H9 (cell line): ENCODE measurements at regions not wholly inside any gene's neighbourhood (a gene's known extent, or its start where the extent isn't known, plus 50 kb on each side); places are given as distances from the start of the nearest gene placed in this dataset.
A peak's percentile ranks its signal among the peaks of the same experiment; 100 is the strongest.

Experiments
- DNase-seq: peaks from one replicate; pipeline ENCODE4 v3.0.0-alpha.2; 2017
- H2AFZ ChIP-seq: one replicate; pipeline ENCODE4 v1.6.1; 2013; ENCODE audit warnings: mild to moderate bottlenecking, low read length, control low read depth, moderate library complexity
- H2AK5ac ChIP-seq: 2 replicates; pipeline ENCODE4 v1.6.1; 2013; ENCODE audit warnings: low read length, control low read depth, mixed read lengths; ENCODE audit not compliant: insufficient read length
- H2BK120ac ChIP-seq: one replicate; pipeline ENCODE4 v1.6.1; 2013; ENCODE audit warnings: low read depth, mild to moderate bottlenecking, low read length, control low read depth, inconsistent platforms; ENCODE audit not compliant: poor library complexity, severe bottlenecking
- H2BK12ac ChIP-seq: 2 replicates; pipeline ENCODE4 v1.6.1; 2013; ENCODE audit warnings: low read length, control low read depth, mixed read lengths, low read depth; ENCODE audit not compliant: insufficient read length
- H2BK15ac ChIP-seq: 2 replicates; pipeline ENCODE4 v1.6.1; 2013; ENCODE audit warnings: low read depth, low read length, control low read depth
- H2BK20ac ChIP-seq: one replicate; pipeline ENCODE4 v1.6.1; 2013; ENCODE audit warnings: low read depth, mild to moderate bottlenecking, low read length, control low read depth, inconsistent platforms; ENCODE audit not compliant: poor library complexity, severe bottlenecking
- H2BK5ac ChIP-seq: 2 replicates; pipeline ENCODE4 v1.6.1; 2013; ENCODE audit warnings: low read length, control low read depth, mixed read lengths; ENCODE audit not compliant: insufficient read length
- H3K14ac ChIP-seq: 2 replicates; pipeline ENCODE4 v1.6.1; 2013; ENCODE audit warnings: low read length, control low read depth; ENCODE audit not compliant: insufficient read depth
- H3K18ac ChIP-seq: 2 replicates; pipeline ENCODE4 v1.6.1; 2013; ENCODE audit warnings: low read depth, mild to moderate bottlenecking, mixed read lengths, low read length, control low read depth; ENCODE audit not compliant: insufficient read length
- H3K23ac ChIP-seq: 2 replicates; pipeline ENCODE4 v1.6.1; 2013; ENCODE audit warnings: low read length, control low read depth, mixed read lengths, low read depth; ENCODE audit not compliant: insufficient read length
- H3K23me2 ChIP-seq: 2 replicates; pipeline ENCODE4 v1.6.1; 2013; ENCODE audit warnings: low read depth, mild to moderate bottlenecking, mixed read lengths, low read length, control low read depth; ENCODE audit not compliant: insufficient read length, poor library complexity, severe bottlenecking
- H3K27ac ChIP-seq: 2 replicates; pipeline ENCODE4 v1.5.1; 2013; ENCODE audit warnings: low read length, control low read depth, mixed read lengths, low read depth; ENCODE audit not compliant: insufficient read length
- H3K27me3 ChIP-seq: 2 replicates; pipeline ENCODE4 v1.6.1; 2013; ENCODE audit warnings: low read length, control low read depth, inconsistent platforms; ENCODE audit not compliant: insufficient read depth
- H3K4ac ChIP-seq: 2 replicates; pipeline ENCODE4 v1.6.1; 2013; ENCODE audit warnings: low read depth, mild to moderate bottlenecking, control low read depth, inconsistent platforms, low read length, moderate library complexity
- H3K4me1 ChIP-seq: 2 replicates; pipeline ENCODE4 v1.6.1; 2013; ENCODE audit warnings: low read length, control low read depth, inconsistent platforms; ENCODE audit not compliant: insufficient read depth
- H3K4me2 ChIP-seq: 2 replicates; pipeline ENCODE4 v1.6.1; 2013; ENCODE audit warnings: low read length, control low read depth, mixed read lengths; ENCODE audit not compliant: insufficient read length, insufficient read depth
- H3K56ac ChIP-seq: 2 replicates; pipeline ENCODE4 v1.6.1; 2013; ENCODE audit warnings: low read depth, mild to moderate bottlenecking, mixed read lengths, low read length, control low read depth; ENCODE audit not compliant: insufficient read length
- H3K79me1 ChIP-seq: 2 replicates; pipeline ENCODE4 v1.6.1; 2013; ENCODE audit warnings: low read depth, mild to moderate bottlenecking, moderate library complexity, low read length, control low read depth, inconsistent platforms; ENCODE audit not compliant: insufficient read depth, poor library complexity, severe bottlenecking
- H3K79me2 ChIP-seq: 2 replicates; pipeline ENCODE4 v1.6.1; 2013; ENCODE audit warnings: low read length, control low read depth, inconsistent platforms; ENCODE audit not compliant: insufficient read depth
- H3K9ac ChIP-seq: 2 replicates; pipeline ENCODE4 v1.6.1; 2013; ENCODE audit warnings: low read length, control low read depth, mixed read lengths; ENCODE audit not compliant: insufficient read length; ENCODE audit errors: extremely low read depth
- H3K9me3 ChIP-seq: one replicate; pipeline ENCODE4 v1.6.1; 2013; ENCODE audit warnings: low read depth, low read length, inconsistent platforms; ENCODE audit not compliant: control insufficient read depth
- H3T11ph ChIP-seq: one replicate; pipeline ENCODE4 v1.6.1; 2013; ENCODE audit warnings: mild to moderate bottlenecking, low read length, control low read depth, inconsistent platforms
- H4K20me1 ChIP-seq: one replicate; pipeline ENCODE4 v1.6.1; 2013; ENCODE audit not compliant: control insufficient read depth, insufficient read length, insufficient read depth
- H4K5ac ChIP-seq: 2 replicates; pipeline ENCODE4 v1.6.1; 2013; ENCODE audit warnings: low read depth, mild to moderate bottlenecking, mixed read lengths, low read length, control low read depth; ENCODE audit not compliant: insufficient read length
- H4K8ac ChIP-seq: replicated peaks from 2 replicates; pipeline ENCODE4 v1.6.1; 2013; ENCODE audit warnings: low read length, control low read depth, mixed read lengths, low read depth; ENCODE audit not compliant: insufficient read length
- H4K91ac ChIP-seq: 2 replicates; pipeline ENCODE4 v1.6.1; 2013; ENCODE audit warnings: low read depth, mild to moderate bottlenecking, moderate library complexity, mixed read lengths, low read length, control low read depth; ENCODE audit not compliant: insufficient read length
- H3K27ac Mint-ChIP-seq, 3 experiments: 2 replicates in 2 of 3; 3 replicates in 1 of 3; pipeline ENCODE4 v1.8.0; 2020 to 2021; ENCODE audit warnings: mixed read lengths in 3 of 3, mild to moderate bottlenecking in 1 of 3, moderate library complexity in 1 of 3
- H3K27me3 Mint-ChIP-seq: 2 replicates; pipeline ENCODE4 v1.8.0; 2021; ENCODE audit warnings: low read depth, mild to moderate bottlenecking, moderate library complexity, mixed read lengths
- H3K36me3 Mint-ChIP-seq, 3 experiments: 2 replicates in 2 of 3; 3 replicates in 1 of 3; pipeline ENCODE4 v1.8.0; 2020 to 2021; ENCODE audit warnings: low read depth in 3 of 3, mixed read lengths in 3 of 3; ENCODE audit not compliant: insufficient read depth in 1 of 3
- H3K4me1 Mint-ChIP-seq, 2 experiments: 2 replicates each; pipeline ENCODE4 v1.8.0; 2020; ENCODE audit warnings: mixed read lengths in 2 of 2
- H3K4me3 Mint-ChIP-seq, 2 experiments: 2 replicates in 1 of 2; 3 replicates in 1 of 2; pipeline ENCODE4 v1.8.0; 2020 to 2021; ENCODE audit warnings: mild to moderate bottlenecking in 2 of 2, mixed read lengths in 2 of 2, moderate library complexity in 1 of 2
- H3K9me3 Mint-ChIP-seq, 2 experiments: 2 replicates in 1 of 2; 3 replicates in 1 of 2; pipeline ENCODE4 v1.8.0; 2020; ENCODE audit warnings: mild to moderate bottlenecking in 2 of 2, mixed read lengths in 2 of 2, moderate library complexity in 1 of 2
- WGBS: extraction: QIAGEN DNeasy Blood & Tissue Kit; methylation state at CpG from one replicate; pipeline ENCODE4 v1.1.7; 2013; ENCODE audit warnings: missing lambda C conversion rate, low lambda C conversion rate, mixed read lengths; ENCODE audit not compliant: insufficient read length; ENCODE audit errors: extremely low coverage; 5-methylcytosine and 5-hydroxymethylcytosine counted together
- TF ChIP-seq, protein P1 (sequence below): fragments of 200-600 bp; sonication (generic); conservative IDR thresholded peaks from 3 replicates; pipeline ENCODE4 v1.8.0; 2021; ENCODE audit warnings: antibody characterized with exemption, mild to moderate bottlenecking

DNA sequence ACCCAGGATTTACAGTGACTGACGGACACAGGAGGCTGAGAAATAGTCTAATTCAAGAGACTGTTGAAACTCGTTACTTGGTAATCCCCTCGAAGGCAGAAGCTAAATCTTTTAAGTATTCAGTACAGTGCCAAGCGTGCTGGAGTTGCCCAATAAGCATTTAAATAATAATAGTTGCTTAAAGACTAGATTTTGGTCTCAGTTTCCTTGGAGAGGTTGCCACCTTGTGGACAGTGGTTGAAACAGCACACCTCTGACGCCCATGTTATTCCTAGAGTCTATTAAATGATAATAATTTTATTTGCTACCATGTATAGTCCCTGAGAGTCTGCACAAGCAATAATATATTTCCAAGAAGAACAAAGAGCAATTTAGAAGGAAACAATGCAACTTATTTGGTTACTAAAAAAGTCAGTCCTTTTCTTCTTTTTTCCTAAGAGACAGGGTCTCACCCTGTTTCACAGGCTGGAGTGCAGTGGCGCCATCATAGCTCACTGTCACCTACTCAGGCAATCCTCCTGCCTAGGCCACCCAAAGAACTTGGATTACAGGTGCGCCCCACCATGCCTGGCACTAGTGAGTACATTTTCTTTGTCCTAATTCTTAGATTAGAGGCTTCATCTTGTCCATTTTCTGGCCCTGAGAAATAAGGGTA, 138.0 kb upstream of the NUDT7 start:
- H3K4me3 Mint-ChIP-seq, result no peak overlapping the region
- H3K4me2 ChIP-seq, result no peak overlapping the region

More for the DNA sequence above, 138.0 kb upstream of the NUDT7 start:
- H3K4me1 ChIP-seq, result peaks cover 2% of the 10 kb centered on the region; the same call in 1 of the 2 replicates
- H2AK5ac ChIP-seq, result no peak overlapping the region
- no peak overlapping the region for H3T11ph ChIP-seq
- H3K9me3 ChIP-seq, result no peaks in the 10 kb centered on the region
- H3K56ac ChIP-seq, result no peak overlapping the region
- H2BK15ac ChIP-seq, result no peak overlapping the region
- H3K79me2 ChIP-seq, result no peaks in the 10 kb centered on the region
- no peaks in the 10 kb centered on the region for H3K9me3 Mint-ChIP-seq
- no CpG with 5 or more reads among the region's 7 CpGs for WGBS
- H3K27me3 Mint-ChIP-seq, result no peaks in the 10 kb centered on the region
- peak; percentile 42 for DNase-seq
- H3K4ac ChIP-seq, result no peak overlapping the region
- no peak overlapping the region for H2BK5ac ChIP-seq
- no peak overlapping the region for H2AFZ ChIP-seq
- H3K27ac Mint-ChIP-seq, result no peak overlapping the region
- no peak overlapping the region for H3K18ac ChIP-seq
- H2BK120ac ChIP-seq, result no peak overlapping the region
- no peak overlapping the region for H2BK20ac ChIP-seq
- H4K8ac ChIP-seq, result no peak overlapping the region
- no peaks in the 10 kb centered on the region for H3K27me3 ChIP-seq
- no peaks in the 10 kb centered on the region for H3K79me1 ChIP-seq
- no peaks in the 10 kb centered on the region for H3K36me3 Mint-ChIP-seq
- H3K27ac ChIP-seq, result no peak overlapping the region
- TF ChIP-seq, protein P1, sequence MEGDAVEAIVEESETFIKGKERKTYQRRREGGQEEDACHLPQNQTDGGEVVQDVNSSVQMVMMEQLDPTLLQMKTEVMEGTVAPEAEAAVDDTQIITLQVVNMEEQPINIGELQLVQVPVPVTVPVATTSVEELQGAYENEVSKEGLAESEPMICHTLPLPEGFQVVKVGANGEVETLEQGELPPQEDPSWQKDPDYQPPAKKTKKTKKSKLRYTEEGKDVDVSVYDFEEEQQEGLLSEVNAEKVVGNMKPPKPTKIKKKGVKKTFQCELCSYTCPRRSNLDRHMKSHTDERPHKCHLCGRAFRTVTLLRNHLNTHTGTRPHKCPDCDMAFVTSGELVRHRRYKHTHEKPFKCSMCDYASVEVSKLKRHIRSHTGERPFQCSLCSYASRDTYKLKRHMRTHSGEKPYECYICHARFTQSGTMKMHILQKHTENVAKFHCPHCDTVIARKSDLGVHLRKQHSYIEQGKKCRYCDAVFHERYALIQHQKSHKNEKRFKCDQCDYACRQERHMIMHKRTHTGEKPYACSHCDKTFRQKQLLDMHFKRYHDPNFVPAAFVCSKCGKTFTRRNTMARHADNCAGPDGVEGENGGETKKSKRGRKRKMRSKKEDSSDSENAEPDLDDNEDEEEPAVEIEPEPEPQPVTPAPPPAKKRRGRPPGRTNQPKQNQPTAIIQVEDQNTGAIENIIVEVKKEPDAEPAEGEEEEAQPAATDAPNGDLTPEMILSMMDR, result peak; percentile 95
- H3K4me1 Mint-ChIP-seq, result peaks cover 3 to 15% of the 10 kb centered on the region in 2 experiments; a peak in 3 of 4 replicates
- no peak overlapping the region for H3K9ac ChIP-seq
- no peak overlapping the region for H3K23ac ChIP-seq
- no peak overlapping the region for H2BK12ac ChIP-seq
- no peak overlapping the region for H3K14ac ChIP-seq
- no peaks in the 10 kb centered on the region for H3K23me2 ChIP-seq
- H4K20me1 ChIP-seq, result no peaks in the 10 kb centered on the region
- no peak overlapping the region for H4K5ac ChIP-seq
- H4K91ac ChIP-seq, result no peak overlapping the region
